NB4 (cell line): ENCODE measurements at regions not wholly inside any gene's neighbourhood (a gene's known extent, or its start where the extent isn't known, plus 50 kb on each side); places are given as distances from the start of the nearest gene placed in this dataset.

ENCODE experiments used
- MYC ChIP-seq: IDR thresholded peaks from 2 replicates; pipeline ENCODE4 v1.6.1; 2011; ENCODE audit warnings: low read depth, low read length
- POLR2A ChIP-seq: IDR thresholded peaks from 2 replicates; pipeline ENCODE4 v1.6.1; 2011; ENCODE audit warnings: mild to moderate bottlenecking; ENCODE audit not compliant: insufficient read length; ENCODE audit errors: extremely low read depth
- TF ChIP-seq, protein P1 (sequence below): IDR thresholded peaks from one replicate; pipeline ENCODE4 v1.5.1; 2012; ENCODE audit warnings: low read depth, low read length
- TF ChIP-seq, protein P2 (sequence below): IDR thresholded peaks from 2 replicates; pipeline ENCODE4 v1.6.1; 2011; ENCODE audit warnings: low read depth, low read length

DNA sequence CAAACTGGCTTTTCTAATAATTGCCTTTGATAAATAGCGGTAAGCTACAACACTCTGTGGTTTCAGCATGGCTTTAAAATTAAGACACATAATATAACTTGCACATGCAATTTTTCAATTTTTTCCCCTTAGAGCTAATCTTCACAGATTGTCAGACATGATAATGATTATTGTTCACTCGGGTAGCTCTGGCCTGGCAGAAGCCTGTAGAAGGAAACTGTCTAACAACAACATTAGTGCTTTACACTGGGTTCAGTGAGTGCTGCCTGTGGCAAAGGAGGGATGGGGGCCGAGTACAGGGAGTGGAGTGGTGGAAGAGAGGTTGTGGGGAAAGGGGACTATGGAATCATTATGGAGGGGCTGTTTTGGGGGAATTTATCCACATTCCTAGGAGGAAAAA, 67.2 kb upstream of the AUTS2 start:
- TF ChIP-seq POLR2A (no peak), MYC (no peak)
- TF ChIP-seq, protein P1, sequence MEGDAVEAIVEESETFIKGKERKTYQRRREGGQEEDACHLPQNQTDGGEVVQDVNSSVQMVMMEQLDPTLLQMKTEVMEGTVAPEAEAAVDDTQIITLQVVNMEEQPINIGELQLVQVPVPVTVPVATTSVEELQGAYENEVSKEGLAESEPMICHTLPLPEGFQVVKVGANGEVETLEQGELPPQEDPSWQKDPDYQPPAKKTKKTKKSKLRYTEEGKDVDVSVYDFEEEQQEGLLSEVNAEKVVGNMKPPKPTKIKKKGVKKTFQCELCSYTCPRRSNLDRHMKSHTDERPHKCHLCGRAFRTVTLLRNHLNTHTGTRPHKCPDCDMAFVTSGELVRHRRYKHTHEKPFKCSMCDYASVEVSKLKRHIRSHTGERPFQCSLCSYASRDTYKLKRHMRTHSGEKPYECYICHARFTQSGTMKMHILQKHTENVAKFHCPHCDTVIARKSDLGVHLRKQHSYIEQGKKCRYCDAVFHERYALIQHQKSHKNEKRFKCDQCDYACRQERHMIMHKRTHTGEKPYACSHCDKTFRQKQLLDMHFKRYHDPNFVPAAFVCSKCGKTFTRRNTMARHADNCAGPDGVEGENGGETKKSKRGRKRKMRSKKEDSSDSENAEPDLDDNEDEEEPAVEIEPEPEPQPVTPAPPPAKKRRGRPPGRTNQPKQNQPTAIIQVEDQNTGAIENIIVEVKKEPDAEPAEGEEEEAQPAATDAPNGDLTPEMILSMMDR: no peak
- TF ChIP-seq, protein P2, sequence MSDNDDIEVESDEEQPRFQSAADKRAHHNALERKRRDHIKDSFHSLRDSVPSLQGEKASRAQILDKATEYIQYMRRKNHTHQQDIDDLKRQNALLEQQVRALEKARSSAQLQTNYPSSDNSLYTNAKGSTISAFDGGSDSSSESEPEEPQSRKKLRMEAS: no peak
